LNCaP clone FGC (cell line): ENCODE measurements at regions not wholly inside any gene's neighbourhood (a gene's known extent, or its start where the extent isn't known, plus 50 kb on each side); places are given as distances from the start of the nearest gene placed in this dataset.

Source experiments
- DNase-seq: peaks from one replicate; pipeline ENCODE4 v3.0.0-alpha.2; 2011; ENCODE audit warnings: low read depth
- H3K4me3 ChIP-seq: 2 replicates; pipeline ENCODE4 v1.5.1; 2011; ENCODE audit warnings: mild to moderate bottlenecking, low read depth, low read length, control low read depth
- TF ChIP-seq, protein P1 (sequence below): IDR thresholded peaks from 2 replicates; pipeline ENCODE4 v1.5.1; 2012; ENCODE audit warnings: mild to moderate bottlenecking; ENCODE audit not compliant: control insufficient read depth, insufficient read depth; ENCODE audit errors: extremely low read depth

DNA sequence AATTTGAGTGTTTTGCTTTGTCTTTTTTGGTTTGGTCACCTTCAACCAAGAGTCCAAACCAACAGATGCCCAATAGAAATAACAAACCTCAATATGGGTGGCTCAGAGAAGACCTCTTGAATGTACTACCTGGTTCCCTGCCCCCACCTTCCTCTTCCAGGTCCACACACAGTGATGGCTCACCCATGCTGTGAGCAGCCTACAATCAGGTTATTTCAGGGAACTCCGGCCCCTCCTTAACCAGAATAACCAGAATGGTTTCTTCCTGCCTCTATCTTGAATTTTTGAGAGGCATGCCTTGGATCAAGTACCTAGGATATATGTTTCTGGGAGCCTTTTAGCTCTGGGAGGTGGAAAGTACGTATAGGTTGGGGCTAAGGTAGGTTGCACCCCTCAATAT is 327.1 kb upstream of the PRDM1 start:
- DNase-seq: no peak
- H3K4me3 ChIP-seq: no peak overlapping the region
- TF ChIP-seq, protein P1, sequence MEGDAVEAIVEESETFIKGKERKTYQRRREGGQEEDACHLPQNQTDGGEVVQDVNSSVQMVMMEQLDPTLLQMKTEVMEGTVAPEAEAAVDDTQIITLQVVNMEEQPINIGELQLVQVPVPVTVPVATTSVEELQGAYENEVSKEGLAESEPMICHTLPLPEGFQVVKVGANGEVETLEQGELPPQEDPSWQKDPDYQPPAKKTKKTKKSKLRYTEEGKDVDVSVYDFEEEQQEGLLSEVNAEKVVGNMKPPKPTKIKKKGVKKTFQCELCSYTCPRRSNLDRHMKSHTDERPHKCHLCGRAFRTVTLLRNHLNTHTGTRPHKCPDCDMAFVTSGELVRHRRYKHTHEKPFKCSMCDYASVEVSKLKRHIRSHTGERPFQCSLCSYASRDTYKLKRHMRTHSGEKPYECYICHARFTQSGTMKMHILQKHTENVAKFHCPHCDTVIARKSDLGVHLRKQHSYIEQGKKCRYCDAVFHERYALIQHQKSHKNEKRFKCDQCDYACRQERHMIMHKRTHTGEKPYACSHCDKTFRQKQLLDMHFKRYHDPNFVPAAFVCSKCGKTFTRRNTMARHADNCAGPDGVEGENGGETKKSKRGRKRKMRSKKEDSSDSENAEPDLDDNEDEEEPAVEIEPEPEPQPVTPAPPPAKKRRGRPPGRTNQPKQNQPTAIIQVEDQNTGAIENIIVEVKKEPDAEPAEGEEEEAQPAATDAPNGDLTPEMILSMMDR: no peak

DNA sequence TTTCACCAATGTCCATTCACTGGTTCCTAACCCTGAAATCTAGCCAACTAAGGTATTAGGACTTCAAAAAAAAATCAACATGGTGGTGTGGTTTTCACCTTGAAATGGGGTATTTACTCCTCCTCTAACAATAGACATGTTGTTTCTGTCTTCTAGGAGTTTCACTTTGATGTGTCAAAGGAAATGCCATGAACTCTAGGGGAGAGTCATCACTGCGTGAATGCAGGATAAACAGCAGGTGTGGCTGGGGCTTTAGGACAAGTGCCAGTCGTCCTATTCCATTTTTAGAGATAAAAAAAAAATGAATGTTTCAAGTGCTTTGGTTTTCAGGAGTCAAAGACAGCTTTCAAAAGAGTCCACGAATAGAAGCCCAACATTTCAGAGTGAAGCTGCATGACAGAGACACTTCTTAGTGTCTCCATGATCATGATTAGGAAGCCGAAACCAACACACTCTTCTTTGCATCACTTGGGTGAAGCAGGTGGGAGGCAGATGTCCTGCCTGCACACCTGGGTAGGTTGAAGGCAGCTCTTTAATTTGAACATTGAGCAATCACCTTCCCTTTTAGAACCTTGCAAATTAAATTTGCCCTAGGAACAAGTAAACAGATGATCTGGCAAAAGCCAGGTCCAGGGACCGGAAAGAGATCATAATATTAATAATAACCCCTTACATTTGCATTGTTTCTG is 328.5 kb upstream of the PRDM1 start:
- no peak overlapping the region for H3K4me3 ChIP-seq
- TF ChIP-seq, protein P1: no peak
- DNase-seq: no peak

DNA sequence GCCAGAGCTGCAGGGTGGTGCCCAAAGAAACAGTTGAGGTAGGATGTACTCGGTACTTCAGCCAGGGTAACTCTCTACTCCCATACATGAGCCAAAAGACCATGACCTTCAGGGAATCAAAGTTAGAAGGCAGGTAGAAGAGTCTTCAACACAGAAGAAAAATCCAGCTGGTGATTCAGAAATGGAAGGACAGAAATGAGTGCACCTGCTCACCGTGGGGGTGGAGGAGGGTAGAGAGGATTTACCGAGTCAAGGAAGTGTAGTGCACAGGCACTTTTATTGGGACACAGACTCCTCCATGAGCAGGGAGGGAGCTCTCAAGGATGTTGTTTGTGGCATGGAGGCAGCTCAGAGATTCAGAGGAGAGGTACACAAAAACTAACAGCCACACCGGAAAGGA is 330.3 kb upstream of the PRDM1 start:
- TF ChIP-seq, protein P1: no peak
- H3K4me3 ChIP-seq: no peak overlapping the region
- no peak for DNase-seq

GRCh38 chr6:105753620-105754211 is 332.4 kb upstream of the PRDM1 start:
- no peak for DNase-seq
- TF ChIP-seq, protein P1: no peak
- H3K4me3 ChIP-seq: no peak overlapping the region

- DNase-seq: no peak
- TF ChIP-seq, protein P1: no peak
- no peak overlapping the region for H3K4me3 ChIP-seq
Observed at GRCh38 chr6:105753207-105753606, 332.9 kb upstream of the PRDM1 start.

DNA sequence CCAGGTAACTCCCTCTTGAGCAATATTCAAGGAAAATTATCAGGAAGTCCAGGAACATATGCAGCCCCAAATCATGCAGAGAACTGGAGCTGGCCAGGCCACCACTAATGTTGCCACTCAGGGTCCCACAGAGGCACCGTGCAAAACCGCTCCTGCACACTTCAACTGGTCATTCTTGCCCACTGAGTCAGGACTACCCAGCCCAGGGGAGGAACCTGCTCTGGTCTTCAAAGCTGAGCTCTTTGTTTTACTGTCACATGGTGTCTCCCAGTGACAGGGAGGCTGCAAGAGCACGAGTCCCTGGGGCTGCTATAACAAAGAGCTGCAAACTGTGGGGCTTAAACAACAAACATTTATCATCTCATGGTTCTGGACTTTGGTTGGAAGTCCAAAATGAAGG is 336.0 kb upstream of the PRDM1 start:
- no peak overlapping the region for H3K4me3 ChIP-seq
- TF ChIP-seq, protein P1: no peak
- DNase-seq: no peak

DNA sequence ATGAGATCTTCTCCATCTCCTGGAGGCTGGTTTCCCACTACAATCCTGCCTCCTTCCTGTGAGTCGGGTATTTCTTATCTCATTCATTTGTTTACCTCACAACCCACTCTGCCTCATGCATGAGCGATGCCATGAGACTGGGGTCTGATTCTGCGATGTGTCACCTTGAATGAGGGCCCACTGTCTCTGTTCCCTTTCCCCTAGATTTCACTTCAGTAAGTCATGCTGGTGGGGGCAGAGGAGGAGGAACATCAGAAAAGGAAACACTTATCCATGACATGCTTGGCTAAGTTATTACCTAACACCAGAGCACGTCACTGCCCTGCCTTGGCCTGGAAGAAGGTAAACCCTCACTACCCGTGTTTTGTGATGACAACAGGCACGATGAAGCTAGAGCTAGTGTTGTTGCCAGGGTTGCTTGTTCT is 337.4 kb upstream of the PRDM1 start:
- TF ChIP-seq, protein P1: no peak
- H3K4me3 ChIP-seq: no peak overlapping the region
- no peak for DNase-seq
